Endothelial cell of umbilical vein (primary cell): ENCODE measurements at regions not wholly inside any gene's neighbourhood (a gene's known extent, or its start where the extent isn't known, plus 50 kb on each side); places are given as distances from the start of the nearest gene placed in this dataset.

Experiments used
- BruUV-seq: library from RNA; stranded (reverse); fragments of 400-500 nt; replicated peaks from 2 replicates; lab custom pipeline; 2021; lab: Mats Ljungman, UMichigan
- CTCF ChIA-PET: fragments of 300-600, 350-600 bp; sonication (Branson Sonifier 250); formaldehyde crosslinking; loops from one replicate; lab custom pipeline; 2021; ENCODE audit warnings: antibody characterized with exemption, inconsistent platforms; lab: Charles Lee
- POLR2A ChIA-PET: fragments of 300-600, 350-600 bp; sonication (Branson Sonifier 250); formaldehyde crosslinking; loops from one replicate; lab custom pipeline; 2021; ENCODE audit warnings: antibody characterized with exemption, inconsistent platforms; lab: Charles Lee
- DNase-seq: peaks from one replicate; pipeline ENCODE4 v3.0.0-alpha.2; 2011; ENCODE audit warnings: low read depth, low spot score
- FAIRE-seq: peaks from 2 replicates; lab custom pipeline; 2011; peaks lifted over from hg19 to GRCh38; lab: Jason Lieb, UNC
- H2AFZ ChIP-seq: 2 replicates; pipeline ENCODE4 v1.6.0; 2012; ENCODE audit warnings: low read depth, low read length, control low read depth, inconsistent platforms
- H3K27ac ChIP-seq: 2 replicates; pipeline ENCODE4 v1.5.1; 2011; ENCODE audit warnings: low read depth, mild to moderate bottlenecking, control low read depth, low read length, moderate library complexity; ENCODE audit not compliant: insufficient read depth
- H3K27me3 ChIP-seq, 2 experiments: 2 replicates each; pipeline versions ENCODE4 v1.6.0 to v1.6.1; 2011; ENCODE audit warnings: low read length in 2 of 2, mixed read lengths in 1 of 2; ENCODE audit not compliant: control insufficient read depth in 2 of 2, insufficient read depth in 2 of 2
- H3K36me3 ChIP-seq, 2 experiments: 2 replicates in 1 of 2; 3 replicates in 1 of 2; pipeline ENCODE4 v1.5.1; 2011; ENCODE audit warnings: low read length in 2 of 2, mild to moderate bottlenecking in 1 of 2, moderate library complexity in 1 of 2; ENCODE audit not compliant: control insufficient read depth in 2 of 2, insufficient read depth in 2 of 2; ENCODE audit errors: extremely low read depth in 1 of 2
- H3K4me1 ChIP-seq: 3 replicates; pipeline ENCODE4 v1.5.1; 2011; ENCODE audit warnings: mild to moderate bottlenecking, low read length; ENCODE audit not compliant: control insufficient read depth, insufficient read depth; ENCODE audit errors: extremely low read depth
- H3K4me2 ChIP-seq: 2 replicates; pipeline ENCODE4 v1.6.1; 2011; ENCODE audit warnings: low read length, control low read depth, mixed read lengths; ENCODE audit not compliant: insufficient read depth
- H3K4me3 ChIP-seq, 3 experiments: fragments of 200-600 bp in 1 of 3; sonication (generic), shearing (Covaris generic) in 1 of 3; replicated peaks in 1 of 3; 2 replicates each; pipeline ENCODE4 v1.5.1; 2011 to 2016; ENCODE audit warnings: control low read depth in 3 of 3, low read length in 3 of 3, mild to moderate bottlenecking in 2 of 3, inconsistent platforms in 1 of 3, low read depth in 1 of 3, moderate library complexity in 1 of 3; ENCODE audit not compliant: insufficient read depth in 1 of 3
- H3K79me2 ChIP-seq: 2 replicates; pipeline ENCODE4 v1.6.0; 2012; ENCODE audit warnings: low read length, inconsistent platforms; ENCODE audit not compliant: control insufficient read depth, insufficient read depth
- H3K9ac ChIP-seq: replicated peaks from 2 replicates; pipeline ENCODE3; 2011; ENCODE audit warnings: low read length, control low read depth; ENCODE audit not compliant: insufficient read depth; ENCODE audit errors: extremely low read depth
- H3K9me1 ChIP-seq: replicated peaks from 3 replicates; pipeline ENCODE4 v1.6.0; 2011; ENCODE audit warnings: mild to moderate bottlenecking, low read length; ENCODE audit not compliant: control insufficient read depth, insufficient read depth; ENCODE audit errors: extremely low read depth
- H3K9me3 ChIP-seq: replicated peaks from 2 replicates; pipeline ENCODE4 v1.5.1; 2012; ENCODE audit warnings: low read length, inconsistent platforms; ENCODE audit not compliant: control insufficient read depth, insufficient read depth
- H4K20me1 ChIP-seq: replicated peaks from 2 replicates; pipeline ENCODE3; 2011; ENCODE audit warnings: mild to moderate bottlenecking, low read length; ENCODE audit not compliant: control insufficient read depth, insufficient read depth; ENCODE audit errors: extremely low read depth
- CTCF ChIP-seq, 2 donors: IDR thresholded peaks; 1 replicate in 1 of 2; 2 replicates in 1 of 2; pipeline ENCODE4 v1.5.1; 2011; ENCODE audit warnings: low read length in 2 of 2, mild to moderate bottlenecking in 2 of 2, moderate library complexity in 2 of 2, control low read depth in 1 of 2, inconsistent platforms in 1 of 2, low read depth in 1 of 2; ENCODE audit not compliant: insufficient read depth in 1 of 2; ENCODE audit errors: extremely low read depth in 1 of 2
- GATA2 ChIP-seq: IDR thresholded peaks from 2 replicates; pipeline ENCODE4 v1.7.0; 2011; ENCODE audit warnings: low read depth, mild to moderate bottlenecking, moderate library complexity, mixed read lengths, low read length; ENCODE audit not compliant: insufficient read length, insufficient read depth
- JUN ChIP-seq: IDR thresholded peaks from 2 replicates; pipeline ENCODE4 v1.6.1; 2011; ENCODE audit warnings: borderline replicate concordance, low read depth; ENCODE audit not compliant: insufficient read length, insufficient read depth
- MYC ChIP-seq: IDR thresholded peaks from one replicate; pipeline ENCODE4 v1.6.1; 2011; ENCODE audit warnings: mild to moderate bottlenecking, low read depth, low read length
- POLR2A ChIP-seq: IDR thresholded peaks from 2 replicates; pipeline ENCODE4 v1.6.1; 2012; ENCODE audit warnings: low read depth, mild to moderate bottlenecking, control low read depth, low read length
- dilution Hi-C: fragments of 300-500 bp; cut with MboI; formaldehyde crosslinking; loops from one replicate; pipeline ENCODE4 v1.15.0; 2019; ENCODE audit warnings: low sequenced_read_pairs; ENCODE audit not compliant: extremely low pct_ligation_motif_present
- intact Hi-C: fragments of 100-400 bp; cut with micrococcal nuclease; formaldehyde crosslinking; loops from one replicate; pipeline ENCODE4 v1.10.0; 2022

DNA sequence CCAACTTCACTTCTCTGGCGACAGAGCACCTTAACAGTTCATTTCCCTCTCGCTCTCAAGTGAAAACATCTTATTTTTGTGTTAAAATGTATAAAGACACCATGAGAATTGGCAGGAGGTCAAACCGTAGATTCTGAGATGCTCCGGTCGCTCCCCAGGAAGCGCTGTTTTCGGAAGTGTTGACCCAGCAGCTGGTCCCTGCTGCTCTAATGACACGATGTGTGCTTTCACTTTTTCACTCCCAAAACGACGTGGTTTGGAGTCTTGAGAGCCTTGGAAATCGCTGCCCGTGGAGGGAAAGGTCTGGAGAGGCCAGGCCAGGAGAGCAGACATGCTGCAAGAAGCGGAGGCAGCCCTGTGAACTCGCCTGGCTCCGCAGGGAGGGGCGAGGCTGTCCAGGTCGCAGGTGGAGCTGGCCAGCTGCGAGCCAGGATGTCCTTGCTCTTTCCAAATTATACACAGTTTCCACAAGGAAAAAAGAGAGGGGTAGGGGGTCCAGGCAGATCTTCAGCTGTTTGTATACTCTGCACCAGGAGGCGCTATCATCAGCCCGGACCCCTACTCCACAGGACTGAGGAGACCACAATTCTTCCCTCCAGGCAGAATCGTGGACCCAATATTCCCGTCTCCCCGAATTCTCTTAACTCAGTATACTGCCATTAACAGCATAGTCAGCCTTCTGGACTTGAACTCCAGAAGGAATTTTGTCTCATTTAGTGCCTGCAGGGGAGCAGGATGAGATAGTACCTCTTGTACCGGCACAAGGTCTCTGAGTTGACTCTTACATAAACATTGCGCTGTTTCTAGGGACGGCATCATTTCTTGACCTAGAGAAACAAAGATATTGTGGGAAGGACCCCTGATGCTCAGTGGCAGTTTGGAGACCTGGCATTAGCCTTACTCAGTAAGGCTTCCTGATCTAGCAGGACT is 248.6 kb upstream of the ANKRD55 start:
- no TSS peak for BruUV-seq
- Histone ChIP-seq H3K4me3 (peak overlapping the region; percentile 44 to 88 (median 87)), H3K9me1 (no peaks in the 10 kb centered on the region), H3K4me2 (peak overlapping the region; percentile 97), H2AFZ (peak overlapping the region; percentile 98), H3K36me3 (no peaks in the 10 kb centered on the region), H3K9me3 (no peaks in the 10 kb centered on the region), H3K27ac (peak overlapping the region; percentile 32), H3K27me3 (no peaks in the 10 kb centered on the region), H3K9ac (peak overlapping the region; percentile 74), H4K20me1 (no peaks in the 10 kb centered on the region), H3K79me2 (no peaks in the 10 kb centered on the region), H3K4me1 (peaks cover 12% of the 10 kb centered on the region)
- DNase-seq (peak; percentile 53), FAIRE-seq (no peak)
- no peak for TF ChIP-seq POLR2A
- TF ChIP-seq MYC, result no peak
- TF ChIP-seq CTCF (IDR thresholded peaks at IDR 0.05; ENCODE audit: extremely low read depth in 1 of 2, insufficient read depth in 1 of 2, low read depth in 1 of 2, low read length in 2 of 2), result peak; percentile 16 to 63
- no peak for TF ChIP-seq GATA2
- TF ChIP-seq JUN, result no peak
- ChIA-PET CTCF (interaction anchor here (0.9 kb wide), 1 partner anchor 357 kb away, joined by 4 read pairs; no protein-coding TSS in a partner anchor), POLR2A (no interaction called here)
- intact Hi-C loops (loop anchor here (1.0 to 2.0 kb wide), 5 partner anchors 131 to 357 kb away; partner anchors contain the start of gene MAP3K1), dilution Hi-C loops (no loop called here)
